Activated naive CD8-positive, alpha-beta T cell treated with anti-CD3 and anti-CD28 coated beads, Interleukin-2, amount 50 U/mL, for 24 hours (primary cell): ENCODE measurements at regions not wholly inside any gene's neighbourhood (a gene's known extent, or its start where the extent isn't known, plus 50 kb on each side); places are given as distances from the start of the nearest gene placed in this dataset.

Experiments used
- ATAC-seq: fragments of 150-1000 bp; cut with Tn5 transposase; one replicate; pipeline ENCODE4 v1.10.0; 2021
- DNase-seq: peaks from one replicate; pipeline ENCODE4 v3.0.0; 2021
- H3K27ac Mint-ChIP-seq: one replicate; pipeline ENCODE4 v1.8.0; 2021; ENCODE audit warnings: mild to moderate bottlenecking, mixed read lengths
- H3K27me3 Mint-ChIP-seq: one replicate; pipeline ENCODE4 v1.8.0; 2021; ENCODE audit warnings: mixed read lengths
- H3K36me3 Mint-ChIP-seq: one replicate; pipeline ENCODE4 v1.8.0; 2021; ENCODE audit warnings: low read depth, mixed read lengths
- H3K4me1 Mint-ChIP-seq: one replicate; pipeline ENCODE4 v1.8.0; 2021; ENCODE audit warnings: mixed read lengths
- H3K4me3 Mint-ChIP-seq: one replicate; pipeline ENCODE4 v1.8.0; 2021; ENCODE audit warnings: mild to moderate bottlenecking, moderate library complexity, mixed read lengths
- H3K9me3 Mint-ChIP-seq: one replicate; pipeline ENCODE4 v1.8.0; 2021; ENCODE audit warnings: mixed read lengths

DNA sequence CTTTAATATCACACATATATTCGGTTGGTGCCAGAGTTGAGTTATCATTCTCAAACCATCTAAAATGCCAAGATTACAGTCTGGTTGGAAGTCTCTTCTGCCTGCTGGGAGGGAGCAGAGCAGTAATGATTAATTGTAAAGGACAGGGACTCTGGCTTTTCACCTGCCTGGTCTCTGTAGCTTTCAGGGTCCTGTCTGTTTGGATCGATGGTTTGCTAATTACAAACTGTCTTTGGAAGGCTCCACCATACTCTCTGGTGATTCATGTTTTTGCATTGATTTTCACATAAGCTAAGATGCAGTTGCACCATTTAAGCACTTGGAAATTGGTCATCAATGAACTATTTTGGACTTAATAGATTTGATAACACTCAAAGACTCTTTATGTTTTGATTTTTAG lies 350.4 kb upstream of the SATB1 start:
- H3K27ac Mint-ChIP-seq = no peak overlapping the region
- peaks cover 1% of the 10 kb centered on the region for H3K27me3 Mint-ChIP-seq
- DNase-seq (no peak), ATAC-seq (no peak)
- H3K36me3 Mint-ChIP-seq = no peaks in the 10 kb centered on the region
- H3K9me3 Mint-ChIP-seq = no peaks in the 10 kb centered on the region
- no peak overlapping the region for H3K4me3 Mint-ChIP-seq
- H3K4me1 Mint-ChIP-seq = peaks cover 51% of the 10 kb centered on the region

DNA sequence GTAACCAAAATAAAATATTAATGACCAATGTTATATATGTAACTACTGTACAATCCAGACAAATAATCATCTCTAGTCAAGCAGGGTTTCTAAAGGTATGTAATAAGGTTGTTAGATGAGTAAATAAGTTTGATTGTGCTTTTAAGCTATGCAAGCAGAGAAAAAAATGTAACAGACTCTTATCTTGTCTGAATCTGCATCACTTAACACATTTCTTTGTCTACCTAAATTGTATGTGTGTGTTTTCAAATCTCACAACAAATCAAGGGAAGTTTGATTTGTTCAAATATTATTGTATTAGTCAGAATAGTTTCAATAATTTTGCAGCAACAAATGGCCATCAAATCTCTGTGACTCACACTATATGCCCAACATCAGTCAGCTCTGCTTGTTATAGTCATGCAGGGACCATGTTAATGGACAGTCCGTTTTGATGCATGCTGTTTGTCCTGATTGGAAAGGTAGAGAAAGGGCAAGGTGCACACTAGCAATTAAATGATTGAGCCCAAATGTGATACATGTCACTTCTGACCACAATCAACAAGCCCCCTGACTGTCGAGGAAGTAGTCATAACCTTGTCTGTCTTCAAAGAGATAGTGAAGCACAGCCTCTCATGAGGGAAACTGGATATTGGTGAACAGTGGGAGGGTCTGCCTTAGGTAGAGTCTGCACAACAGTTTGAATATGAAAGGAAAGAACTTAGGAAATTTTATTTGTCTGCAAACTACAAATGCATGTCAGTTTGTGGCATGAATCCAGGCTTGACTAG lies 349.4 kb upstream of the SATB1 start:
- ATAC-seq (peak; percentile 38), DNase-seq (no peak)
- H3K27ac Mint-ChIP-seq = no peak overlapping the region
- H3K4me1 Mint-ChIP-seq = peaks cover 52% of the 10 kb centered on the region
- H3K36me3 Mint-ChIP-seq = no peaks in the 10 kb centered on the region
- H3K27me3 Mint-ChIP-seq = peaks cover 1% of the 10 kb centered on the region
- H3K9me3 Mint-ChIP-seq = no peaks in the 10 kb centered on the region
- H3K4me3 Mint-ChIP-seq = no peak overlapping the region

DNA sequence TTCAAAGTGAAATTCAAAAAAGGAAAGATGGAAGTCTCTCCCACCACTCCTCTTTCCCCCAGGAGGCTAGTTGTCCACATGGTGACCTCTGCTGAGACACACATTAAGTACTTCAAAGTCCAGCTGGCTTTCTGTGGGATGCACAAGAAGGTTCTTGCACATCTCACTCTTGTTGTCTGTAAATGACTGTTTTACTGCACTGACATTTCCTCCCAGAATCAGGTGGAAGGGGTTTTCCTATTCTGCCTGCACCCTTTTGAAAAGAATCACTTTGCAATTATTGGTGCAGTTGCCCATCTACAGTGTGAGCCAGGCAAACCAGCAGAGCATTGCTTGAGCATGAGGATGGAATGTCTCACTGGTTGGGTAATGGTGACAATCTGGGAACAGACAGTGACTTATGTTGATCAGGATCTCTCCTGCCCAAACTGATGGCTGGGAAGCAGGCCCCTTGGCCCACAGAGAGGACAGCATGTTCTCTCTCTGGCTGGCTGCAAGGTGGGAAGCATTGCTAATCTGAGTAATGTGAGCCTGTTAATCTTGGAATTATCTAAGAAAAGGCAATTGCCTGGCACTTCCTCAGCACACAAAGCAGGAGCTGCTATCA lies 347.7 kb upstream of the SATB1 start:
- ATAC-seq (peak; percentile 36), DNase-seq (no peak)
- H3K27me3 Mint-ChIP-seq = peaks cover 1% of the 10 kb centered on the region
- H3K4me1 Mint-ChIP-seq = peaks cover 36% of the 10 kb centered on the region
- H3K27ac Mint-ChIP-seq = no peak overlapping the region
- H3K36me3 Mint-ChIP-seq = no peaks in the 10 kb centered on the region
- H3K4me3 Mint-ChIP-seq = no peak overlapping the region
- no peaks in the 10 kb centered on the region for H3K9me3 Mint-ChIP-seq

DNA sequence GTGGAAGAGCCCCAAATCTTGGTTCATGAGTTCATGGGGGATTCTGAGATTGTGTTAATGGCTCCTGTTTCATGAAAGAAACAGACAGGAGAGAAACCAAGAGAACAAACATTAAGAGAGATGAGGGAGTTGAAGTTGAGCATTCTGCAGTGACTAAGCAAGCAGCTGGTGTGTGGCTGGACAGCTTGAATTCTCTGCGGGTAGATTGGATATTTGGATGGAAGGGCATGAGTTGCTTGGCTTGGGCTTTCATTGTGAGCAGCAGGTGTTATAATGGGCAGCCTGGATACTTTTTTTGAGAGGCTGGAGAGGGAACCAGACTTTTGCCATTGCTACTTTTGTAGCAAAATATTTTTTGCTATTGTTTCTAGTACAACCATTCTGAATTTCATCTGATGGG lies 346.8 kb upstream of the SATB1 start:
- H3K4me3 Mint-ChIP-seq = no peak overlapping the region
- ATAC-seq (no peak), DNase-seq (no peak)
- peaks cover 1% of the 10 kb centered on the region for H3K27me3 Mint-ChIP-seq
- peaks cover 36% of the 10 kb centered on the region for H3K4me1 Mint-ChIP-seq
- H3K27ac Mint-ChIP-seq = no peak overlapping the region
- no peaks in the 10 kb centered on the region for H3K9me3 Mint-ChIP-seq
- no peaks in the 10 kb centered on the region for H3K36me3 Mint-ChIP-seq

DNA sequence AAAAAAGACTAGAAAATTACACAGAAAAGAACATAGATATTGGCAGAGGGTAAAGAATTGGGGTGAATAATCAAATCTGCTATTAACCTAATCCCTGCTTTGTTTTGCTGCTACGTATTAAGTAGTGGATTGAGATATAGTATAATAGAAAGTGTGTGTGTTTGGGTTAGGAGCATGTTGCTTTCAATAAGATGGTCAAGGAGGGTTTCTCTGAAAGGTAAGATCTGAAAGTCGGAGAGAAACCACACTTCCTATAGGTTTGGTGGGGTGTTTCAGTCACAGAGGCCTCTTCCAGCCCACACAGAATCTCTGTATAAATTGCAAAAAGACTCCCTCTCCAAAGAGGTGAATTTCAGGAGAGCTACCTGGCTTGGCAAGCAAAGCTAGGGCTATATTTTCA lies 345.7 kb upstream of the SATB1 start:
- Mint-ChIP-seq H3K9me3 (no peaks in the 10 kb centered on the region), H3K27ac (no peak overlapping the region), H3K4me3 (no peak overlapping the region), H3K27me3 (peaks cover 1% of the 10 kb centered on the region), H3K36me3 (no peaks in the 10 kb centered on the region), H3K4me1 (peaks cover 42% of the 10 kb centered on the region)
- no peak for ATAC-seq
- DNase-seq = no peak

DNA sequence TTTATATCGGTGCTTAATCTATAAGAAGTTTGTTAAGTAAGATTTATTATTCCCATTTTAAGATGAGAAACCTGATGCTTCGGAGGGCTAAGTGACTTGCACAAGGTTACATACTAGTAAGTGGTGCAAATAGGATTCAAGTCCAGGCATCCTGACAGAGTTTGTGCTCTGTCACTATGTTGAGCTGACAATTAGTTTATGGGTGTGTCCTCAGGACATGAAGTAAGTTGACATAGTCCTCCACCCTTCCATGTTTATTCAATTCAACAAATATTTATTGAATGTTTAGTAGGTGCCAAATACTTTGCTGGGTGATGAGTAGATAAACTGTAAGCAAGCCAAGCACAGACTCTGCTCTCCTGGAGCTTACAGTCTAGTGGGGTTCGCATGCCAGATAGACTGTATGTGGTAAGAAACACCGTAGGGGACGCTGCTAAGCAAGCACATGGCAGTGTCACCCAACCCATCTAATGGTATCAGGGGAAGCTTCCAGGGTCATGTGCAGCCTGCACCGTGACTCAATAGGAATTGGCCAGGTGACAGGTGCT lies 342.7 kb upstream of the SATB1 start:
- H3K4me3 Mint-ChIP-seq = no peak overlapping the region
- H3K27ac Mint-ChIP-seq = no peak overlapping the region

DNA sequence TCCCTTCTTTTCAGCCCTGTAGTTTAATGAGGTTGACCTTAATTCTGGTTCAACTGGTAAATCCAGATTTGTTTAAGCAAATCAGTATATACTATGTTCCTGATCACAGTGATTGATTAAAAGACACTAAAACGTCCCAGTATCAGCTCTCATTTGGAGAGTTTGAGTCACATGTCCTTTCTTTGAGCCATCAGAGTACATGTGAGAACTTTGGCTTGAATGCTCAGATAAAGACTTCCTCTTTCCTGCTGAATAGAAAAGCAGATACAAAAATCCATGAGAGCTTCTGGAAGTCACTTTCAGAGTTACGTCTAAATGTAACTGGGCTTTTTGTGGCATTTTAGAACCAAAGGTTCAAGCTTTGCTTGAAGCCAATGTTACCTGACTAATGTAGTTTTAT lies 341.8 kb upstream of the SATB1 start:
- no peaks in the 10 kb centered on the region for H3K36me3 Mint-ChIP-seq
- H3K4me1 Mint-ChIP-seq = peaks cover 22% of the 10 kb centered on the region
- no peaks in the 10 kb centered on the region for H3K9me3 Mint-ChIP-seq
- no peak overlapping the region for H3K4me3 Mint-ChIP-seq
- H3K27ac Mint-ChIP-seq = no peak overlapping the region
- H3K27me3 Mint-ChIP-seq = no peaks in the 10 kb centered on the region
- DNase-seq (no peak), ATAC-seq (no peak)

More for the DNA sequence above, 342.7 kb upstream of the SATB1 start:
- Mint-ChIP-seq H3K4me1 (peaks cover 28% of the 10 kb centered on the region), H3K36me3 (no peaks in the 10 kb centered on the region), H3K27me3 (no peaks in the 10 kb centered on the region), H3K9me3 (no peaks in the 10 kb centered on the region)
- DNase-seq (no peak), ATAC-seq (no peak)

DNA sequence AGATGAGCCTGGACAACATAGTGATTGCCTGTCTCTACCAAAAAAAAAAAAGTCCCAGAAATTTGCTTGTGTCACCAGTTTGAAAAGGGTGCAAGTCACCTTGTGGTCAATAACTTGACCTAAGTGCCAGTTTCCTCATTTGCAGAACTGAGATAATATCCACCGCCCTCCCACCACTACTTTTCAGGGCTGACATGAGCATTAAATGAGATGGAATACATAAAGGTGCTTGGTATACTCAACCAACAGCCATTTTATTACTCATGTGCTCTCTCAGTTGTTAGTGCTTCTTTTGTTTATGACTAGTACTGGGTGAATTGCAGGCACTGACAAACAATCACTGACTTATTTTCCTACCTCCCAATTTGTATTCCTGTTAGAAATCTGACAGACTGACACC lies 340.5 kb upstream of the SATB1 start:
- Mint-ChIP-seq H3K36me3 (no peaks in the 10 kb centered on the region), H3K4me1 (peaks cover 9% of the 10 kb centered on the region), H3K4me3 (no peak overlapping the region), H3K9me3 (no peaks in the 10 kb centered on the region), H3K27me3 (no peaks in the 10 kb centered on the region), H3K27ac (no peak overlapping the region)
- DNase-seq (no peak), ATAC-seq (no peak)

DNA sequence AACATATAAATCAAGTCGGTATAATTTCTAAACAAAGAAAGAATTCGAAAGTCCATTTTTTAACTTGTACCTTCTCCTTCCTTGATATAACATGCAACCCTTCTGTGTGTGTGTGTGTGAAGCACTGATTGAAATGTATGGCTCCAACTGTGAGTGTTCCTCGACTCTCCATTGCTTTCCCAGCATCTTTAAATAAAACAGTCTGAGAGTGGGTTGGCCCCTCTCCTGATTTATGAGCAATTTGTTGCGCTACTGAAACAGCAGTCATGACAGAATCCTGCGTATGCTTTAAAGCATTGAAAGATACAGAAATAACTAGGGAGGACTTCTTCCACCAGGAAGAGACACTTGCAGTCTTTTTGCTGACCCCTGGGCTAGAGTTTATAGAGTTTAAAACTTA lies 340.0 kb upstream of the SATB1 start:
- no peak for DNase-seq
- no peaks in the 10 kb centered on the region for H3K27me3 Mint-ChIP-seq
- H3K4me3 Mint-ChIP-seq = no peak overlapping the region
- no peaks in the 10 kb centered on the region for H3K36me3 Mint-ChIP-seq
- no peak for ATAC-seq
- H3K27ac Mint-ChIP-seq = no peak overlapping the region
- H3K4me1 Mint-ChIP-seq = peaks cover 7% of the 10 kb centered on the region
- no peaks in the 10 kb centered on the region for H3K9me3 Mint-ChIP-seq

DNA sequence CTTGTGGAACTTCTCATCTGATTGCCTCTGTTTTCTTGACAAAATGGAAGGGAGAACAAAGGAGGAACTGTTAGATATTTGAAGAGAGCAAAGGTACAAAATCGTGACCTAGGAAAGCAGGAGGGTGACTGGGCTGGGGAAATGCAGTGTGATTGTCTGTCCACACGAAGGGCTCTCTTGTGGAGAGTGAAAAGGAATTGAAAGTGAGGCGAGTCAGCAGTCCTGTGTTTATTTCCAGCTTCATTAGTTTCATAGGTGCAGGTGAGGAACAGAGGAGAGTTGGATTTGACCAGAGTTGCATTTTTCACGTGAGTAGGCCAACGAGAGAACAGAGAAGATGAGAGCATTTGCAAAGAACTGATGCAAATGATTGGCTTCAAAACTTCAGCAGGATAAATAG lies 336.4 kb upstream of the SATB1 start:
- Mint-ChIP-seq H3K36me3 (no peaks in the 10 kb centered on the region), H3K27me3 (no peaks in the 10 kb centered on the region), H3K4me1 (peaks cover 24% of the 10 kb centered on the region), H3K27ac (no peak overlapping the region), H3K4me3 (no peak overlapping the region), H3K9me3 (no peaks in the 10 kb centered on the region)
- ATAC-seq (no peak), DNase-seq (no peak)

DNA sequence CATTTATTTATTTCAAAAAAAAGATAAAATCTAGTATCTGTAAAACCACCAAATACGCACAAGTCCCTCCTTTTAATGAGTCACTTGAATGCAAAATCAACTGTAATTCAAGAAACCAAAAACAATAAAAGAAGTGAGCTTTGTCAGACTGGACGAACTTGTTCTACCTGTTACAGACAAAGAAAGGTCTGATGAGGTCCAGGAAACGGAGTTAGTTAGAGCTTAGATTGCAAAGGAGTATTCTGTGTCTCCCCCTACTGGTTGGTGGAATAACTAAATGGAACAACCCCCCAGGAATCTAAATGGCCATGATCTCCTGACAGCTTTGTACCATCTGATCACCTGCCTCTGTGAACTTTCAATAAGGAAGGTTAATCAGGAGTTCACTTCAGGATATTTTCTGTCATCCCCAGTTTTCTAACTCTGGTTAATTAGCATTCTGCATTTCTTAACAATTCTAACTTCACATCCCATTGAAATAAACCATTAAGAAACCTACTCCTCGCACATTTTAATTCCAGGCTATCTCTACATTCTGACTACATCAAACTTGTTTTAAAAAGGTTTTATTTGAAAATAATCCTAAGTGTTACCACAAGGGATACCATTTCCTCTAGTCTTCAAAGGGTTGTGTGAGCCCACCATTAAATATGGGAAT lies 333.0 kb upstream of the SATB1 start:
- Mint-ChIP-seq H3K27ac (peak overlapping the region; percentile 44), H3K4me3 (no peak overlapping the region), H3K27me3 (no peaks in the 10 kb centered on the region), H3K36me3 (no peaks in the 10 kb centered on the region), H3K9me3 (no peaks in the 10 kb centered on the region), H3K4me1 (peaks cover 48% of the 10 kb centered on the region)
- no peak for DNase-seq
- peak; percentile 94 for ATAC-seq

DNA sequence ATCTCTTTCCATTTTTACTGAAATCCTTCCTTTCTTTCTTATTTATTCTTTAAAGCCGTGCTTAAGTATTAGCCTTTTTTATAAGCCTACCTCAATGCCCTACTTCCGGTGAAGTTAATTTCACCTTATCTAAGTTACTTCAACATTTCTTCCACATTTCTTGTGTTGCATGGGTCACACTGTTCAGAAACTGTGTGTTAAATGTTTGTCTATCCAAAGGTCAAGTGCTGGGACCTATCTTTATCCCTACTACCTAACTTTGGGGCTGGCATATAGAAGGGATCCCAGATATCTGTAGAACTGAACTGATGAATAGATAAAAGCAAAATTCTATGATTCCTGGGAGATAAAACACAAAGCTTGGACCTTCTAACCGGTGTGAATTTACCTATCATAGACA lies 332.3 kb upstream of the SATB1 start:
- DNase-seq (no peak), ATAC-seq (no peak)
- H3K4me1 Mint-ChIP-seq = peaks cover 55% of the 10 kb centered on the region
- H3K27me3 Mint-ChIP-seq = no peaks in the 10 kb centered on the region
- H3K36me3 Mint-ChIP-seq = no peaks in the 10 kb centered on the region
- peak overlapping the region; percentile 44 for H3K27ac Mint-ChIP-seq
- no peaks in the 10 kb centered on the region for H3K9me3 Mint-ChIP-seq
- H3K4me3 Mint-ChIP-seq = no peak overlapping the region

DNA sequence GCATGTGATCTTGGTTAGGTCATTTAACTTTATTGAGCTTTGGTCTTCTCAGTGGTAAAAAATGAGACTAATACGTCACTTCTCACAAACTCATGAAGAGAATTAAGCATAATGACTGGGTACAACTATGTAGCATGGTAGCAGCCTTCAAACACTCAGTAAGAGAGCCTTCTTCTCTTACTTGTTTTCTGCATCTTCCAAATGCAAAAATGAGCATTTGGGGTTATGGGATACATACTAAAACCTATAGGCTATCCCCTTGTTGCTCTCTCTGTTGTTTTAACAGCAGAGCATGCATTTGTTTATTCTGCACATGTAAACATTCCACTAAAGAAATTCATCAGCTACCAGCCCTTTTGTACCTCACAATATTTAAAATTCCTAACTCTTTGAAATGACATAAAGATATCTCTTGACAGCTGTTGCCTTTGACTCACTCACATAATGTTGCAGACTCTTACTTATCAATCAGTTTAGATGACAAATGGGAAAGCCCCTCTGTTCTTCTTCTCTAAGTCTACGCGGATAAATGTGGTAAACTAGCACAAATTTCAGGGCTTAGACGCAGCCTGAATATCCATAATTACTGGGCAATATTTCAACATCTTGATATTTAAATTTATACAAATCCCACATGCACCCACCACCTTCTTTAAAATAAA lies 327.3 kb upstream of the SATB1 start:
- H3K27ac Mint-ChIP-seq = peak overlapping the region; percentile 6
- peak; percentile 90 for ATAC-seq
- peaks cover 79% of the 10 kb centered on the region for H3K4me1 Mint-ChIP-seq
- no peaks in the 10 kb centered on the region for H3K27me3 Mint-ChIP-seq
- no peak overlapping the region for H3K4me3 Mint-ChIP-seq
- no peaks in the 10 kb centered on the region for H3K9me3 Mint-ChIP-seq
- H3K36me3 Mint-ChIP-seq = no peaks in the 10 kb centered on the region
- no peak for DNase-seq

DNA sequence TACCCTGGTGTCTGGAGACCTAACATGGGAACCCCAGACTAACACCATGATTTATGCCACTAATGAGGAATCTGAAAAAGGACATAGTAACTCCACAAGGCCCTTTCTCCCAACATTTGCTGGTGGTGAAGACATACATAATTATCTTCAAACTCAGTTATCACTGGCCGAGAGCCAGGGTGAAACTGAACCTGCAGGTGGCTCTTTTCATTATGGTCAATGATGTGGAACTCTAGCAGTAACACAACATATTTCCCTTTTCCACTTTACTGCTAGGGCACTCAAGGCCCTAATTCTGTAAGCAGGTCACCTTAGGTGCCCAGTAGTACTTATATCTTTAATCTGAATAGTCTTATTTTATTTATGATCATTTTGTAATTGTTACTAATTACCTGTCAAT lies 326.4 kb upstream of the SATB1 start:
- no peaks in the 10 kb centered on the region for H3K27me3 Mint-ChIP-seq
- DNase-seq (no peak), ATAC-seq (no peak)
- H3K27ac Mint-ChIP-seq = no peak overlapping the region
- no peak overlapping the region for H3K4me3 Mint-ChIP-seq
- peaks cover 79% of the 10 kb centered on the region for H3K4me1 Mint-ChIP-seq
- H3K9me3 Mint-ChIP-seq = no peaks in the 10 kb centered on the region
- no peaks in the 10 kb centered on the region for H3K36me3 Mint-ChIP-seq
